PC-9 (cell line): ENCODE measurements at regions not wholly inside any gene's neighbourhood (a gene's known extent, or its start where the extent isn't known, plus 50 kb on each side); places are given as distances from the start of the nearest gene placed in this dataset.

Source experiments
- BruUV-seq: library from RNA; stranded (reverse); fragments of 400-500 nt; replicated peaks from 2 replicates; lab custom pipeline; 2021; lab: Mats Ljungman, UMichigan
- CTCF ChIA-PET: fragments of 300-600 bp; sonication (Branson Sonifier 250); formaldehyde crosslinking; loops from one replicate; lab custom pipeline; 2022; ENCODE audit warnings: antibody characterized with exemption; lab: Charles Lee
- POLR2A ChIA-PET: fragments of 300-600 bp; sonication (Branson Sonifier 250); formaldehyde crosslinking; loops from one replicate; lab custom pipeline; 2022; ENCODE audit warnings: antibody characterized with exemption; ENCODE audit not compliant: unreplicated experiment; lab: Charles Lee
- DNase-seq, 2 experiments: peaks; one replicate each; pipeline versions ENCODE4 v3.0.0 to v3.0.0-alpha.2; 2015 to 2022; ENCODE audit warnings: mixed read lengths in 1 of 2
- H2AFZ ChIP-seq: fragments of 200-600 bp; sonication (generic); 2 replicates; pipeline ENCODE4 v1.8.1; 2017; ENCODE audit warnings: antibody characterized with exemption
- H3F3A ChIP-seq: fragments of 200-600 bp; sonication (generic); 2 replicates; pipeline ENCODE4 v1.8.1; 2017; ENCODE audit warnings: antibody characterized with exemption, mild to moderate bottlenecking, low read depth; ENCODE audit not compliant: insufficient read depth
- H3K27ac ChIP-seq: fragments of 200-600 bp; sonication (generic); 2 replicates; pipeline ENCODE4 v1.6.1; 2016; ENCODE audit warnings: mixed run types
- H3K27me3 ChIP-seq: fragments of 200-600 bp; sonication (generic); 2 replicates; pipeline ENCODE4 v1.6.1; 2016; ENCODE audit warnings: low read depth, mixed run types; ENCODE audit not compliant: insufficient read depth
- H3K36me3 ChIP-seq: fragments of 200-600 bp; sonication (generic); 2 replicates; pipeline ENCODE4 v1.6.1; 2016; ENCODE audit warnings: low read depth, mixed run types
- H3K4me1 ChIP-seq: fragments of 200-600 bp; sonication (generic); replicated peaks from 2 replicates; pipeline ENCODE4 v1.6.1; 2016; ENCODE audit warnings: mixed run types; ENCODE audit not compliant: insufficient read depth
- H3K4me2 ChIP-seq: fragments of 200-600 bp; sonication (generic); 2 replicates; pipeline ENCODE4 v1.6.1; 2017; ENCODE audit warnings: mixed run types
- H3K4me3 ChIP-seq: fragments of 200-600 bp; sonication (generic); 2 replicates; pipeline ENCODE4 v1.6.1; 2016; ENCODE audit warnings: mixed run types
- H3K79me2 ChIP-seq: fragments of 200-600 bp; sonication (generic); 2 replicates; pipeline ENCODE4 v1.6.1; 2017; ENCODE audit warnings: low read depth, mixed run types
- H3K9me2 ChIP-seq: fragments of 200-600 bp; sonication (generic); 2 replicates; pipeline ENCODE4 v1.8.1; 2017; ENCODE audit warnings: mild to moderate bottlenecking; ENCODE audit not compliant: insufficient read depth
- H3K9me3 ChIP-seq: fragments of 200-600 bp; sonication (generic); 2 replicates; pipeline ENCODE4 v1.8.1; 2016; ENCODE audit warnings: low read depth; ENCODE audit not compliant: insufficient read depth
- H4K20me1 ChIP-seq: fragments of 200-600 bp; sonication (generic); 2 replicates; pipeline ENCODE4 v1.8.1; 2017; ENCODE audit not compliant: insufficient read depth
- EZH2 ChIP-seq: fragments of 200-600 bp; sonication (generic); IDR thresholded peaks from 2 replicates; pipeline ENCODE4 v1.8.0; 2017; ENCODE audit warnings: antibody characterized with exemption, low read depth
- intact Hi-C: fragments of 100-400 bp; cut with micrococcal nuclease; formaldehyde crosslinking; loops from one replicate; pipeline ENCODE4 v1.10.0; 2022; ENCODE audit not compliant: unreplicated experiment
- TF ChIP-seq, protein P1 (sequence below): fragments of 200-600 bp; sonication (generic); conservative IDR thresholded peaks from 2 replicates; pipeline ENCODE4 v1.6.1; 2017; ENCODE audit warnings: mixed run types, antibody characterized with exemption, mild to moderate bottlenecking, moderate library complexity

- H3K9me3 ChIP-seq, result no peaks in the 10 kb centered on the region
- 0 out of 2 replicates have a peak, but pooled peaks cover 8% of the 10 kb centered on the region for H3K4me1 ChIP-seq
- POLR2A ChIA-PET, result no interaction called here
- DNase-seq, result no peak
- 0 out of 2 replicates have a peak, but pooled peaks cover 4% of the 10 kb centered on the region for H3K9me2 ChIP-seq
- H3K4me3 ChIP-seq, result no peak overlapping the region
- H3K27me3 ChIP-seq, result no peaks in the 10 kb centered on the region
- no peaks in the 10 kb centered on the region for H3K36me3 ChIP-seq
- CTCF ChIA-PET, result no interaction called here
- no peak overlapping the region for H2AFZ ChIP-seq
- intact Hi-C loops, result no loop called here
- H4K20me1 ChIP-seq, result no peaks in the 10 kb centered on the region
- H3K27ac ChIP-seq, result no peak overlapping the region
- TF ChIP-seq, protein P1, sequence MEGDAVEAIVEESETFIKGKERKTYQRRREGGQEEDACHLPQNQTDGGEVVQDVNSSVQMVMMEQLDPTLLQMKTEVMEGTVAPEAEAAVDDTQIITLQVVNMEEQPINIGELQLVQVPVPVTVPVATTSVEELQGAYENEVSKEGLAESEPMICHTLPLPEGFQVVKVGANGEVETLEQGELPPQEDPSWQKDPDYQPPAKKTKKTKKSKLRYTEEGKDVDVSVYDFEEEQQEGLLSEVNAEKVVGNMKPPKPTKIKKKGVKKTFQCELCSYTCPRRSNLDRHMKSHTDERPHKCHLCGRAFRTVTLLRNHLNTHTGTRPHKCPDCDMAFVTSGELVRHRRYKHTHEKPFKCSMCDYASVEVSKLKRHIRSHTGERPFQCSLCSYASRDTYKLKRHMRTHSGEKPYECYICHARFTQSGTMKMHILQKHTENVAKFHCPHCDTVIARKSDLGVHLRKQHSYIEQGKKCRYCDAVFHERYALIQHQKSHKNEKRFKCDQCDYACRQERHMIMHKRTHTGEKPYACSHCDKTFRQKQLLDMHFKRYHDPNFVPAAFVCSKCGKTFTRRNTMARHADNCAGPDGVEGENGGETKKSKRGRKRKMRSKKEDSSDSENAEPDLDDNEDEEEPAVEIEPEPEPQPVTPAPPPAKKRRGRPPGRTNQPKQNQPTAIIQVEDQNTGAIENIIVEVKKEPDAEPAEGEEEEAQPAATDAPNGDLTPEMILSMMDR, result no peak
- no peak for TF ChIP-seq EZH2
- no peak overlapping the region for H3K4me2 ChIP-seq
- BruUV-seq, result no TSS peak
- no peaks in the 10 kb centered on the region for H3K79me2 ChIP-seq
- no peaks in the 10 kb centered on the region; the same call in 1 of the 2 replicates for H3F3A ChIP-seq
Measured at GRCh38 chr5:30103052-30103451, 1090.4 kb upstream of the CDH6 start.

DNA sequence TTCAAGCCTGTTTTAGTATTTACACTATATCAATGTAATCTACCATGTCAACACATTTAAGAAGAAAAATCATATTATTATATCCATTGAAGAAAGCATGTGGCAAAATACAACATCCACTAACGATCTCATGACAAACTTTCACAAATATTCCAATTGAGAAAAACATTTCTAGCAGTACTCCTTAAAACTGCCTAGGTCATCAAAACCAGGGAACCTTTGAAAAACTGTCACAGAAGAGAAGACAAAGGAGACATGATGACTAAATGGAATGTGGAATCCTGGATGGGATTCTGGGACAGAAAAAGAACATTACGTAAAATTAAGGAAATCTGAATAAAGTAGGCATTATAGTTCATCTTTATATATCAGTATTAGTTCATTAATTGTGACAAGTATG lies 1091.3 kb upstream of the CDH6 start:
- no TSS peak for BruUV-seq
- ChIA-PET CTCF (no interaction called here), POLR2A (no interaction called here)
- intact Hi-C loops, result no loop called here
- Histone ChIP-seq H4K20me1 (no peaks in the 10 kb centered on the region), H3K4me2 (no peak overlapping the region), H3K79me2 (no peaks in the 10 kb centered on the region), H3K9me3 (no peaks in the 10 kb centered on the region), H2AFZ (no peak overlapping the region), H3K4me1 (0 out of 2 replicates have a peak, but pooled peaks cover 8% of the 10 kb centered on the region), H3K27ac (no peak overlapping the region), H3K27me3 (no peaks in the 10 kb centered on the region), H3F3A (no peaks in the 10 kb centered on the region; the same call in 1 of the 2 replicates), H3K36me3 (no peaks in the 10 kb centered on the region), H3K9me2 (0 out of 2 replicates have a peak, but pooled peaks cover 4% of the 10 kb centered on the region), H3K4me3 (no peak overlapping the region)
- DNase-seq, result no peak
- no peak for TF ChIP-seq EZH2
- TF ChIP-seq, protein P1, result no peak

- Histone ChIP-seq H3K4me1 (0 out of 2 replicates have a peak, but pooled peaks cover 8% of the 10 kb centered on the region), H3K27ac (no peak overlapping the region), H3F3A (no peaks in the 10 kb centered on the region; the same call in 1 of the 2 replicates)
Measured at GRCh38 chr5:30100929-30101328, 1092.6 kb upstream of the CDH6 start.

More at GRCh38 chr5:30100929-30101328, 1092.6 kb upstream of the CDH6 start:
- TF ChIP-seq, protein P1, result no peak
- TF ChIP-seq EZH2, result no peak
- no peak overlapping the region for H3K4me2 ChIP-seq
- intact Hi-C loops, result no loop called here
- H3K36me3 ChIP-seq, result no peaks in the 10 kb centered on the region
- H3K9me2 ChIP-seq, result 0 out of 2 replicates have a peak, but pooled peaks cover 4% of the 10 kb centered on the region
- no peak for DNase-seq
- H4K20me1 ChIP-seq, result no peaks in the 10 kb centered on the region
- no peak overlapping the region for H3K4me3 ChIP-seq
- no peaks in the 10 kb centered on the region for H3K27me3 ChIP-seq
- peak overlapping the region; percentile 14; the same call in 1 of the 2 replicates for H2AFZ ChIP-seq
- H3K9me3 ChIP-seq, result no peaks in the 10 kb centered on the region
- H3K79me2 ChIP-seq, result no peaks in the 10 kb centered on the region
- ChIA-PET POLR2A (no interaction called here), CTCF (no interaction called here)
- BruUV-seq, result no TSS peak
